GM18526 (cell line): ENCODE measurements at regions not wholly inside any gene's neighbourhood (a gene's known extent, or its start where the extent isn't known, plus 50 kb on each side); places are given as distances from the start of the nearest gene placed in this dataset.

ENCODE experiments used
- POLR2A ChIP-seq: IDR thresholded peaks from 3 replicates; pipeline ENCODE4 v1.6.1; 2011; ENCODE audit not compliant: insufficient read length; ENCODE audit errors: extremely low read depth

DNA sequence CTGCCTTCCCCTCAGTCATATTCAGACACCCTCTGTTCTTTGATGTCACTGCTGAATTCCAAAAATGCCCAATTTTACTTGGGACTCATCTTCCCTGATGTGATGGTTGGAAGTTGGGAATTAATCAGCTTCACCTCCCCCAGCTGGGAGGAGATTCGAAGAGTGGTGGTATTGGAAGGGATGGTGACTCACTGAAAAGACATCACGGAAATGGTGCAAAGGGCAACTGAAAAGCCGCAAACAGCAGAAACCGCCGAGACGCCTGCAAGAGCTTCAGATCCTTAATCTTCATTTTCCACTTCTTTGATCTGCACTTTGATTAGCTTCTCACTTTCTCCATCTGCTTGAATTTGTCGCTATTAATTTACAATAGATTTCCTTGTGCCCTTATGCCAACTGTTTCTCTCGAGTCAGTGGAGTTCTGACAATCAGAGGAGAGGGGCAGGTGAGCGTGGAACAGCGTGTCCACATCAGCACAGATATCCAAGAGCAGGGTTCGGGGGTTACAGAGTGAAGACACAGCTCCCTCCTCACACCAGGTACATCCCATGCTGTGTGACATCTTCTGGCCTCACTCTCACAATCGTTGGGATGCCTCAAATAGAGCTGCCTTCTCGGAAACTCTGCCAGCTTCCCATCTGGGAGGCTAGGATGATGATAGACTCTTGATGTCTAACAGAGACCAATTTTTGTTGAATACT is 325.4 kb downstream of the BRD1 start:
- no peak for TF ChIP-seq POLR2A

DNA sequence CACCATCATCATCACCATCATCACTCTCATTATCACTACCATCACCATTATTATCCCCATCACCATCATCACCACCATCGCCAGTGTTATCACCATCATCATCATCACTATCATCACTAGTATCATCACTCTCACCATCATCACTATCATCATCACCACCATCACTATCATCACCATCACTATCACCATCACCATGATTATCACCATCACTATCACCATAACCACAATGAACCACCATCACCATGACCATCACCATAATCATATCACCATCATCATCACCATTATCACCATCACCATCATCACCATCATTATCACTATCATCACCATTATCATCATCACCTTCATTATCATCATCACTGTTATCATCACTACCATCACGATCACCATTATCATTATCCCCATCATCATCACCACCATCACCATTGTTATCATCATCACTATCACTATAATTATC is 326.7 kb downstream of the BRD1 start:
- no peak for TF ChIP-seq POLR2A

DNA sequence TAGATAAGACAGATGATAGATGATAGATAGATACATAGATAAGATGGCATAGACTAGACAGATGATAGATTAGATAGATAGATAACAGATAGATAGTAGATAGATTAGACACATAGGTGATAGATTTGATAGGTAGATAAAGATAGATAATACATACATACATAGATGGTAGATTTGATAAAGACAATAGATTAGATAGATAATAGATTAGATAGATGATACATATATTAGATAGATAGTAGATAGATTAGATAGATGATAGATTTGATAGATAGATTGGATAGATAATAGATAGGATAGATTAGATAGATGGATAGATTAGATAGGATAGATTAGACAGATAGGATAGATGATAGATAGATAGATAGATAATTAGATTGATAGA is 327.6 kb downstream of the BRD1 start:
- no peak for TF ChIP-seq POLR2A

DNA sequence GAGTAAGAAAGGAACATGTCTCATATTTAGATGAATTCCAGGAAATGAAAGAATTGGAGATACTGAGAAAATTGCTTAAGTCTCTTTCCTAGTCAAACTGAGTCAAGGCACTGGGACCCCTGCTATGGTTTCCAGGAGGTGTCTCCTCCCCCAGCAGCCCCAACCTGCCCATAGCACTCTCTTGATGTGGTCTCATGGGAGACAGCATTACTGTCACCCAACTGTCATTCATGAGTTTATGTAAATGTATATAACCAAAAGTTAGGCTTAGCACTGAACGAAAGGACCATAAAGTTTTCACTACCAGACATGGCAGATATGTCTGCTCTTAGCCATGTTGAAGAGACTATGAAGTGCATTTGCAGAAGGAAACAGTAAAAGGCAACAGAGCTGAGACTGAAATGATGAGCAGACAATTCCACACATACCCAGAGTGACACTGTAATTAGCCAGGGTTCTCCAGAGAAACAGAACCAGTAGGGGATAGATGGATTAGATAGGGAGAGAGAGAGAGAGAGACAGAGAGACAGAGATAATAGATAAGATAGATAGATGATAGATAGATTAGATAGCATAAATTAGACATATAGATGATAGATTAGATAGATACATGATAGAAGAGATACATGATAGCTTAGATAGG is 328.1 kb downstream of the BRD1 start:
- no peak for TF ChIP-seq POLR2A

DNA sequence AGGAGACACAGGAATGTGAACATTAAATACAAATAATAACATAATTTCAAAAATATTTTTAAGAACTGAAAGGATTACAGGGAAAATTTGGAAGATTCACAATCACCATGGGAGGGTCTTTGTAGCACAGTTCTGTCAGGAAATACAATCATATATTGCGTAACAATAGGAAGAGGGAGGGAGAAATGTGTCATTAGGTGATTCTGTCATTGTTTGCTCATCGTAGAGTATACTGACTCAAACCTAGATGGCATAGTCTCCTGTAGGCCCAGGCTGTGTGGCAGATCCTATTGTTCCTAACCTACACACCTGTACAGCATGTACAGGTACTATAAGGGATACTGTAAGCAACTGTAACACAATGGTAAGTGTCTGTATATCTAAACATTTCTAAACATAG is 330.4 kb downstream of the BRD1 start:
- TF ChIP-seq POLR2A, result no peak

DNA sequence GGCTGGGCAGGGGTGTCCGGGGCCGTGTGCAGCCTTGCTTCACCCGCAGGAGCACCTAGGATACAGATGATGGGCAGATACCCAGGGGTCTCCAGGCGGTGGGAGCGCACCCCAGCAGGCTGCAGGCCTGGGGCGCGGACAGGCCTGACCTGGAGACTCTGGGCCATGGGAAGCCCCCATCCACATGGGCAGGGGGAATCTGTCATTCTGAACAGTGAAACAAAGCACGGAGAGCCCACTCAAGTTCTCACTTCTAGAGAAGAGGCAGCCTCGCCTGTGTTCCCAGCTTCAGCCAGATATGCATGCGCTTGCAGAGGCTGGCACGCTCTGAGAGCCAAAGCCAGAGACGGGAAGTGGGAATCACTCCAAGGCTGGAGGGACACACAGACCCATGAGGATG is 333.1 kb downstream of the BRD1 start:
- TF ChIP-seq POLR2A, result no peak

DNA sequence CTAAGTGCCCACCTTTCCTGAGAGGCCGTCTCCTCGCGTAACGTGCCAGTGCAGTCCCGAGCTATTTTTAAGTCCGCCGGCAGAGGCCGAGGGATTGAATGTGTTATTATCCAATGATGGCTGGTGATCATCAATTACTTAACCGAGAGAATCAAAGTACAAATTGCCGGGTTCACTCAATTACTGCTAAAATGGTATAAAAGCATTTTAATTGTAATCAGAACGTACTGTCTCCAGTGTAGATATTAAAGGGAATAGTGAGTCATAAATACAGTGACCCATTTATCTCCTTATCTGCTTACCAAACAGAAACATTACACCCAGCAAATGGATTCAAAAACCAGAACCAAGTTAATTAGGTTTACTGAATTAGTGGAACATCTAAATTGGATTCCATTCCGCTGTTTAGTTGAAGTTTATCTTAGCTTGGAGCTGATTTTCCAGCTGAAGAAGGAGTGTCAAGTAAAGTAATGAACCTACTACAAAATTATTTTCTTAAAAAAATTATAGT is 334.9 kb downstream of the BRD1 start:
- no peak for TF ChIP-seq POLR2A

DNA sequence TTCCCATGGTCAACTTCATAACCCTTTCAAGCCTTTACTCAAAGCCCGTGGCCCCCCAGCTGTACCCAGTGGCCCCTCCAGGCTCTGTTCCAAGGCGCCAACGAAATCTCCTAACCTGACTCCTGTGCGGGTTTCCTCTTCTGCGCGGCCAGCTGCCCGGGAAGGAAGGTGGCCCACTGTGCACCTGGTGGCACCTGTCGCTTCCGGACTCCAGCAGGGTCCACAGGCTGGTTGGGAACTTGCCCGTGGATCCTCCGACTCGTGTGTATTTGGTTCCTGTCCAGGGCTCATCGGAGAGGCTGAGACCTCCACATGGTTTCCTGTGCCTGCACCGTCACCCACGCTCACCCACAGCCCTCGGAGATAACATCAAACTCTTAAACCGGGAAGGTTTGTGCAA is 335.4 kb downstream of the BRD1 start:
- no peak for TF ChIP-seq POLR2A

DNA sequence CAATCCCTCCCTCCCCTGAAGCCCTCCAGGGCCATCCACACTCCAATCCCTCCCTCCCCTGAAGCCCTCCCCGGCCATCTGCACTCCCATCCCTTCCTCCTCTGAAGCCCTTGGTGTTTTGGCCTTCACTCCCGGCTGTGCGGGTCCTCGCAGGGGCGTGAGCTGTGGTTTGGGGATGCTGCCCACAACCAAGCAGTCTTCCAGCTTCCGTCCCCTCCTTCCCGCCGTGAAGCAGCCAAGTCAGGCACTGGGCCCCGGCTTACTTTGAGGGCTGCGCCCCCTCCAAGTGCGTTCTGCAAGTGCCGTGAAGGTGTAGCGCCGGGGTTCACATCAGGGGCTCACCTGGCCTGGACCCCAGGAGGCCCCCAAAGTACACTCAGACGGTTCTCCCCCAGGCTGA is 335.9 kb downstream of the BRD1 start:
- TF ChIP-seq POLR2A, result no peak

DNA sequence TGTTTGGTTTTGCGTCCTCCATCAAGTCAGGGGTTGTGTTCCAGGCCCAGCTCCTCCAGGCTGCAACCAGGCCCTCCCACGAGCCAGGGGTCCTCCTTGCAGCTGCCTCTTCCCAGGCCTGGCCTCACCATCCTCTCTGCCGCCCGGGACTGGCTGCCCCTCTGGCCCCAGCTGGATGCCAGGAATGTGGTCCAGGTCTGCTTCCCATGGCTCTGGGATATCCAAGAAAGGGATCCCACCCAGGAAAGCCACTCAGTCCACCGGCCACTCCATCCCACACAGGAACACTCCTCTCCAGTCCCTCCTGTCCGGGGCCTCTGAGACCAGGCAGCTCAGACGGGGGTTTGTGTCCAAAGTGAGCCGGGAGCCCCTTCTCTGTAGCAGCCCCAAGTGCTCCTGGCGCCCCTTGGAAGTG is 336.4 kb downstream of the BRD1 start:
- TF ChIP-seq POLR2A, result no peak

DNA sequence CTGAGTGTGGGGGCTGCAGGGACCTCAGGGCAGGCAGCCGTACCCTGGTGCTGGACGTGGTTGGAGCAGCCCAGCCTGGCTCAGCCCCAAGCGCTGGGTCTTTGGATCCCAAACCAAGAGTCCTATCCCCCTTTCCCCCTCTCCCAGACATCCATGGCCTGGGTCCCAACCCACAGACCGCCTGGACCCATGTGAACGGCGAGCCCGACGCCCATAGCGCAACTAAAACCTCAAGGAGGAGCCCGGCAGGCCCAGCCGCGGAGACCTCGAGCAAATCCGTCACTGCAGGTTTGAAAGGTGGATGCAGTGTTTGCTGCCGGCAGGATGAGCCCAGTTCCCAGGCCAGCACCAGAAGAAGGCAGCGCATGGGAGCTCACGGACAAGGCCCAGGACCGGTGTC is 337.0 kb downstream of the BRD1 start:
- TF ChIP-seq POLR2A, result no peak

DNA sequence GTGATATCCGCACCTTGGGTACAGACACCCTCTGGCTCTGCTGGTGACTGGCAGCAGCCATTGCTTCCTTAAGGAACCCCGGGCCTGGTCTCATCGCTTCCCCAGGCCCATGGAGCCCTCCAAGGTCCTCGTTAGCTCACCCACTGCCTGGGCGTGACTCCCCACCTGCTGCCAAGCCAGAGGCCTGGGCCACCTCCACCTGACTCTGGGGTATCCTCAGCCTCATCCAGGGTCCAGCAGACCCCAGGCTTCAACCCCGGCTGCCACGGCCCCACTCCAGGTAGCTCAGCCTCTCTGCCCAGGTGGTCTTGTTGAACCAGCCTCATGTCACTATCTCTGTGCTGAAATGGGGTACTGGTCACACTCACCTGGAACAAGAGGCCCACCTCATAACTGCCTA is 337.9 kb downstream of the BRD1 start:
- TF ChIP-seq POLR2A, result no peak

DNA sequence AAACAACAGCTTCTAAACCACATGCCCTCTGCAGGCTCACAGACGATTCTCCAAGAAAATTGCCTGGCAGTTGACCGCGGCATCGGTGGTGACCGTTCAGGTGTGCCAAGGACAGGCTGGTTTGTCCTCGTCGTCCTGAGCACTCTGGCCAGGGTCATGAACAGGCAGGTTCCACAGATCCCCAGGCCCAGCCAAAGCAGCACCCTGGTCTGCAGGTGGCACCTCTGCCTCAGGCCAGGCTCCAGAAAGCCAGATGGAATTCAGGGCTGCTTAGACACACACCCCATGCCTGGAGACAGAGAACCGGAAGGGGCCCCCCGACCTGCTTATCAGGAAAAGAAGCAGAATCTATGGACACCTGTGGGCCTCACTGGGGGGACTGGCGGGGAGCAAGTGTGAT is 338.7 kb downstream of the BRD1 start:
- no peak for TF ChIP-seq POLR2A

DNA sequence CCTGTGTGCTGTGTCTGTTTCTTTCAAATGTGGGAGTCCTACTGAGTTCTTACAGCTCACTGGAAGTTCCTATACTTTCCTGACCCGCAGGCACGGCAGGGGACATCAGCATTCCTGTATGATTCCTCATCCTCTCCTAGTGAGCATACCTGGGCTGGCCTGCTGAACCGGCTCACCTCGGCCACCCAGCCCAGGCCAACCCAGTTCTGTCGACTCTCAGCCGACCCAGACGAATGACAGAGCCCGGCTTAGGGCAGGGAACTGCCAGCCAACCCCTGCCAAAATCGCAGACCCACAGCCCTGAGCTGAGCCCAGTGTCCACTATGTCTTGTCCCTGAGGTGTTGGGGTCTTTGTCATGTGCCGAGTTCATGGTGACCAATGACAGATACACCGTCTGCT is 339.7 kb downstream of the BRD1 start:
- no peak for TF ChIP-seq POLR2A

DNA sequence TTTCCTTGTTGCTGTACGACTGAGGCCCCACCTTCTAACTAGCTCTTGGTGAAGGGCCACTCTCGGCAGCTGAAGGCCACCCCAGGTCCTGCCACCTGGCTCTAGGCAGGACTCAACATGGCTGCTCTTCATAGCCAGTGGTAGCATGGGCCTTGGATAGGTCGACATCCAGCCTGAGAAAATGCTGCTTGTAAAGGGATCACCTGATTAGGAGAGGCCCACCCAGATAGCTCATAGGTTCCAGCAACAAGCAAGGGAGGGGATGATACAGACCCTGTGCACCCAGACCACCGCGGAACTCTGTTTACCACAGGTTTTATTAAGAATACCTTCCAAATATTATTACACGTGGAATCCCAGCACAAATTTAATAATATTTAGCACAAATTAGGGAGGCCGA is 341.4 kb downstream of the BRD1 start:
- no peak for TF ChIP-seq POLR2A

DNA sequence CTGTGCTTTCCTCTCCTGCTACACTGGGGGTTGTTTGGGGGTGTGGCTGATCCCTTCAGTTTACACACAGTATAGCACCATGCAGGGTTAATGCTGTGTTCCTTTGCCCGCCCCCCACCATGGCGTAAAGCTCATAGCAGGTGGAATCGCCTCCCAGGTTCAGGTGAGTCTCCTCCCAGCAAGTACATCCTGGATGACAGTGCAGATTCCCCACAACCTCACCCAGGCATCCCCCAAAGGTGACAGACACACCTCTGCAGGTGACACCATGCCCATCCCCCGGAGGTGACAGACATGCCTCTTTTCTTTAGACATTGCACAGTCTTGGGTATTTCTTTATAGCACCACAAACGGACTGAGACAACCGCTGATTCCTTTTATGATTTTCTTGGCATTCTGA is 343.7 kb downstream of the BRD1 start:
- no peak for TF ChIP-seq POLR2A

DNA sequence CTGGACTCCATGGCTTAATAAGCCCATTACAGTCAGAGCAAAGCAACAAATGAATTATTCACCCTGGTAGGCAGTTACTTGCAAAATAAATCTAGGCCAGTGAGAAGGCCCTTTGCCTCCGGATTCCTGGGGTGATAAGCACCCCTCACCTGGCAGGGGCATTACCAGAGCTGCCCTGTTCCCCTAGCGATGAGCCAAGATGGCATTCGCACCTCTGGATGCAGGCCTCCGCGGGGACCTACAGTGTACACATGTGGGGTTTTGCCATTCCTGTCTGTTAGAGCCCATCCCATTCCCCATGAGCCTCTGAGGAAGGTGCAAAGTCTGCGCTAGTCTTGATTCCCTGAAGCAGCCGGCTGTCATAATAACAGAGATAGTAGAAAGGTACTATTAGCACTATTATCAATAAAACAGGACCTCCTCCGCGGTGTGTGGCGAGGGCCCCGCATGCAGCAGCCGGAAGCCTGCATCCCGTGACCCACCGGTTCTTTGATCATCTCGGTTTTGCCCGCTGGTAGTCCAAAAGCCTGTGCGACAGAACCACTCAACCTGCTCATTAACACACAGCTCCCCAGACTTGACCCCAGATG is 344.3 kb downstream of the BRD1 start:
- TF ChIP-seq POLR2A, result no peak

DNA sequence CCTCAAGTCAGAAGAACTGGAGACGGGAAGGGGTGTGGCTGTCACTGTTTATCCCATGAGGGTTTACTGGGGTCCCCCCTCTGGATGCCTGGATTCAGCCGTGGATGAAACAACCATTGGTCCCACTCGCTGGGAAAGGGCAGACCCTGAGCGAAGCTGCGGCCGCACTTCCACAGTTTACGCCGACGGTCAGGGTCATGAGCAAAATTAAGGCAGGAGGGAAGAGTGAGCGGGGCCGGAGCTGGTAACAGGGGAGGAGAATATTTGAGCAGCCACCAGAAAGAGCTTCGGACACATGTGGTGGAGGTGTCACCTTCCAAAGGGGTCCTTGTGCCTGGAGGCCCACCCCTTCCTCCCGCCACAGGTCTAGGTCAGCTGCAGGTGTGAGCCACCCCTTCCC is 344.9 kb downstream of the BRD1 start:
- TF ChIP-seq POLR2A, result no peak
